Hepatocyte (in vitro differentiated cells): ENCODE measurements at regions not wholly inside any gene's neighbourhood (a gene's known extent, or its start where the extent isn't known, plus 50 kb on each side); places are given as distances from the start of the nearest gene placed in this dataset.

ENCODE experiments used
- EZH2 ChIP-seq: fragments of 200-600 bp; sonication (generic); IDR thresholded peaks from 2 replicates; pipeline ENCODE4 v1.6.1; 2016; ENCODE audit warnings: antibody characterized with exemption, mild to moderate bottlenecking, borderline replicate concordance
- EZH2phosphoT487 ChIP-seq: fragments of 200-600 bp; sonication (generic); IDR thresholded peaks from one replicate; pipeline ENCODE4 v1.6.1; 2018; ENCODE audit warnings: antibody characterized with exemption, mild to moderate bottlenecking, low read depth, moderate library complexity; ENCODE audit not compliant: unreplicated experiment, severe bottlenecking
- TF ChIP-seq, protein P1 (sequence below): fragments of 200-600 bp; sonication (generic); IDR thresholded peaks from 2 replicates; pipeline ENCODE4 v1.5.1; 2016; ENCODE audit warnings: antibody characterized with exemption, mild to moderate bottlenecking; ENCODE audit not compliant: poor library complexity

DNA sequence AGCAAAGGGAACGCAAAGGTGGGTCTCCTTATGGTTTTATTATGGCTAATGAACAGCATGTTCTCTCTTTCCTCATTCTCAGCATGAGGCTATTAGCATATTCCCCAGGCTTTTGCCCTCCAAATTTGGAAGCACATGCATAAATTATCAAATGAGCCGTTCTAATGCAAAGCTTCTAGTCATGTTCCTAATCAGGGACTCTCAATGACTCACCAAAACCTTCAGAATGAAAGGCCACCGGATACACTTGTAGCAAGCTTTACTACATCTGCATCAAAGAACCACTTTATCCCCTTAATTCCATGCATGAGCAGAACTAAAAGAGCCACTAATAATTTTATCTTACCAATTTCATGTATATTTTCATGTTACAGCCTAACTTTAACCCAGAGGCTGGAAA, 310.5 kb downstream of the LRATD1 start:
- TF ChIP-seq, protein P1, sequence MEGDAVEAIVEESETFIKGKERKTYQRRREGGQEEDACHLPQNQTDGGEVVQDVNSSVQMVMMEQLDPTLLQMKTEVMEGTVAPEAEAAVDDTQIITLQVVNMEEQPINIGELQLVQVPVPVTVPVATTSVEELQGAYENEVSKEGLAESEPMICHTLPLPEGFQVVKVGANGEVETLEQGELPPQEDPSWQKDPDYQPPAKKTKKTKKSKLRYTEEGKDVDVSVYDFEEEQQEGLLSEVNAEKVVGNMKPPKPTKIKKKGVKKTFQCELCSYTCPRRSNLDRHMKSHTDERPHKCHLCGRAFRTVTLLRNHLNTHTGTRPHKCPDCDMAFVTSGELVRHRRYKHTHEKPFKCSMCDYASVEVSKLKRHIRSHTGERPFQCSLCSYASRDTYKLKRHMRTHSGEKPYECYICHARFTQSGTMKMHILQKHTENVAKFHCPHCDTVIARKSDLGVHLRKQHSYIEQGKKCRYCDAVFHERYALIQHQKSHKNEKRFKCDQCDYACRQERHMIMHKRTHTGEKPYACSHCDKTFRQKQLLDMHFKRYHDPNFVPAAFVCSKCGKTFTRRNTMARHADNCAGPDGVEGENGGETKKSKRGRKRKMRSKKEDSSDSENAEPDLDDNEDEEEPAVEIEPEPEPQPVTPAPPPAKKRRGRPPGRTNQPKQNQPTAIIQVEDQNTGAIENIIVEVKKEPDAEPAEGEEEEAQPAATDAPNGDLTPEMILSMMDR, result no peak
- TF ChIP-seq EZH2 (no peak), EZH2phosphoT487 (no peak)
